H54 (cell line): ENCODE measurements at regions not wholly inside any gene's neighbourhood (a gene's known extent, or its start where the extent isn't known, plus 50 kb on each side); places are given as distances from the start of the nearest gene placed in this dataset.

ENCODE experiments used
- DNase-seq: peaks from one replicate; pipeline ENCODE4 v3.0.0; 2011; ENCODE audit warnings: low spot score, mixed read lengths; ENCODE audit not compliant: insufficient read length
- FAIRE-seq: peaks from 3 replicates; lab custom pipeline; 2011; peaks lifted over from hg19 to GRCh38; lab: Jason Lieb, UNC
- POLR2A ChIP-seq: IDR thresholded peaks from 2 replicates; pipeline ENCODE4 v1.6.1; 2011; ENCODE audit warnings: low read depth, mild to moderate bottlenecking, low read length

GRCh38 chr5:172549696-172550095 lies 91.4 kb upstream of the NEURL1B start:
- DNase-seq, result no peak
- TF ChIP-seq POLR2A, result no peak
- FAIRE-seq, result no peak

- TF ChIP-seq POLR2A, result no peak
These were observed 91.9 kb upstream of the NEURL1B start for GRCh38 chr5:172548981-172549687.

GRCh38 chr5:172548311-172548731 lies 92.7 kb upstream of the NEURL1B start:
- DNase-seq (no peak), FAIRE-seq (no peak)
- TF ChIP-seq POLR2A, result no peak

More at GRCh38 chr5:172548981-172549687, 91.9 kb upstream of the NEURL1B start:
- FAIRE-seq, result no peak
- no peak for DNase-seq

GRCh38 chr5:172546196-172546595 lies 91.9 kb upstream of the SH3PXD2B start:
- DNase-seq, result no peak
- no peak for TF ChIP-seq POLR2A
- no peak for FAIRE-seq

- FAIRE-seq (no peak), DNase-seq (no peak)
- no peak for TF ChIP-seq POLR2A
These were observed 91.0 kb upstream of the SH3PXD2B start for GRCh38 chr5:172545291-172545801.

GRCh38 chr5:172544371-172545095 lies 90.2 kb upstream of the SH3PXD2B start:
- DNase-seq, result no peak
- no peak for FAIRE-seq
- TF ChIP-seq POLR2A, result no peak

GRCh38 chr5:172543484-172544298 lies 89.4 kb upstream of the SH3PXD2B start:
- no peak for TF ChIP-seq POLR2A
- FAIRE-seq (no peak), DNase-seq (no peak)

- no peak for TF ChIP-seq POLR2A
- FAIRE-seq, result no peak
- no peak for DNase-seq
These were observed 88.4 kb upstream of the SH3PXD2B start for GRCh38 chr5:172542651-172543131.

GRCh38 chr5:172541773-172542136 lies 87.4 kb upstream of the SH3PXD2B start:
- FAIRE-seq, result no peak
- TF ChIP-seq POLR2A, result no peak
- DNase-seq, result no peak

GRCh38 chr5:172541099-172541772 lies 86.9 kb upstream of the SH3PXD2B start:
- no peak for TF ChIP-seq POLR2A
- FAIRE-seq, result no peak
- DNase-seq, result no peak

GRCh38 chr5:172540099-172540870 lies 86.0 kb upstream of the SH3PXD2B start:
- no peak for TF ChIP-seq POLR2A
- FAIRE-seq, result no peak
- no peak for DNase-seq

GRCh38 chr5:172535108-172535445 lies 80.8 kb upstream of the SH3PXD2B start:
- DNase-seq (no peak), FAIRE-seq (no peak)
- no peak for TF ChIP-seq POLR2A

- no peak for FAIRE-seq
- no peak for TF ChIP-seq POLR2A
- DNase-seq, result no peak
These were observed 80.1 kb upstream of the SH3PXD2B start for GRCh38 chr5:172534229-172535107.
